ENCODE measurements at regions not wholly inside any gene's neighbourhood (a gene's known extent, or its start where the extent isn't known, plus 50 kb on each side); places are given as distances from the start of the nearest gene placed in this dataset.

- no peak for TF ChIP-seq CTCF (IDR thresholded peaks at IDR 0.05)
- TF ChIP-seq POLR2A (IDR thresholded peaks at IDR 0.05): no peak
Observed at GRCh38 chr3:154851644-154852043, 228.5 kb upstream of the MME start.

Data from thyroid gland (tissue), 4 donors.